H9 (cell line): ENCODE measurements at regions not wholly inside any gene's neighbourhood (a gene's known extent, or its start where the extent isn't known, plus 50 kb on each side); places are given as distances from the start of the nearest gene placed in this dataset.

Experiments used
- DNase-seq: peaks from one replicate; pipeline ENCODE4 v3.0.0-alpha.2; 2017
- H2AFZ ChIP-seq: one replicate; pipeline ENCODE4 v1.6.1; 2013; ENCODE audit warnings: mild to moderate bottlenecking, low read length, control low read depth, moderate library complexity
- H2AK5ac ChIP-seq: 2 replicates; pipeline ENCODE4 v1.6.1; 2013; ENCODE audit warnings: low read length, control low read depth, mixed read lengths; ENCODE audit not compliant: insufficient read length
- H2BK120ac ChIP-seq: one replicate; pipeline ENCODE4 v1.6.1; 2013; ENCODE audit warnings: low read depth, mild to moderate bottlenecking, low read length, control low read depth, inconsistent platforms; ENCODE audit not compliant: poor library complexity, severe bottlenecking
- H2BK12ac ChIP-seq: 2 replicates; pipeline ENCODE4 v1.6.1; 2013; ENCODE audit warnings: low read length, control low read depth, mixed read lengths, low read depth; ENCODE audit not compliant: insufficient read length
- H2BK15ac ChIP-seq: 2 replicates; pipeline ENCODE4 v1.6.1; 2013; ENCODE audit warnings: low read depth, low read length, control low read depth
- H2BK20ac ChIP-seq: one replicate; pipeline ENCODE4 v1.6.1; 2013; ENCODE audit warnings: low read depth, mild to moderate bottlenecking, low read length, control low read depth, inconsistent platforms; ENCODE audit not compliant: poor library complexity, severe bottlenecking
- H2BK5ac ChIP-seq: 2 replicates; pipeline ENCODE4 v1.6.1; 2013; ENCODE audit warnings: low read length, control low read depth, mixed read lengths; ENCODE audit not compliant: insufficient read length
- H3K14ac ChIP-seq: 2 replicates; pipeline ENCODE4 v1.6.1; 2013; ENCODE audit warnings: low read length, control low read depth; ENCODE audit not compliant: insufficient read depth
- H3K18ac ChIP-seq: 2 replicates; pipeline ENCODE4 v1.6.1; 2013; ENCODE audit warnings: low read depth, mild to moderate bottlenecking, mixed read lengths, low read length, control low read depth; ENCODE audit not compliant: insufficient read length
- H3K23ac ChIP-seq: 2 replicates; pipeline ENCODE4 v1.6.1; 2013; ENCODE audit warnings: low read length, control low read depth, mixed read lengths, low read depth; ENCODE audit not compliant: insufficient read length
- H3K23me2 ChIP-seq: 2 replicates; pipeline ENCODE4 v1.6.1; 2013; ENCODE audit warnings: low read depth, mild to moderate bottlenecking, mixed read lengths, low read length, control low read depth; ENCODE audit not compliant: insufficient read length, poor library complexity, severe bottlenecking
- H3K27ac ChIP-seq: 2 replicates; pipeline ENCODE4 v1.5.1; 2013; ENCODE audit warnings: low read length, control low read depth, mixed read lengths, low read depth; ENCODE audit not compliant: insufficient read length
- H3K27me3 ChIP-seq: 2 replicates; pipeline ENCODE4 v1.6.1; 2013; ENCODE audit warnings: low read length, control low read depth, inconsistent platforms; ENCODE audit not compliant: insufficient read depth
- H3K4ac ChIP-seq: 2 replicates; pipeline ENCODE4 v1.6.1; 2013; ENCODE audit warnings: low read depth, mild to moderate bottlenecking, control low read depth, inconsistent platforms, low read length, moderate library complexity
- H3K4me1 ChIP-seq: 2 replicates; pipeline ENCODE4 v1.6.1; 2013; ENCODE audit warnings: low read length, control low read depth, inconsistent platforms; ENCODE audit not compliant: insufficient read depth
- H3K4me2 ChIP-seq: 2 replicates; pipeline ENCODE4 v1.6.1; 2013; ENCODE audit warnings: low read length, control low read depth, mixed read lengths; ENCODE audit not compliant: insufficient read length, insufficient read depth
- H3K56ac ChIP-seq: 2 replicates; pipeline ENCODE4 v1.6.1; 2013; ENCODE audit warnings: low read depth, mild to moderate bottlenecking, mixed read lengths, low read length, control low read depth; ENCODE audit not compliant: insufficient read length
- H3K79me1 ChIP-seq: 2 replicates; pipeline ENCODE4 v1.6.1; 2013; ENCODE audit warnings: low read depth, mild to moderate bottlenecking, moderate library complexity, low read length, control low read depth, inconsistent platforms; ENCODE audit not compliant: insufficient read depth, poor library complexity, severe bottlenecking
- H3K79me2 ChIP-seq: 2 replicates; pipeline ENCODE4 v1.6.1; 2013; ENCODE audit warnings: low read length, control low read depth, inconsistent platforms; ENCODE audit not compliant: insufficient read depth
- H3K9ac ChIP-seq: 2 replicates; pipeline ENCODE4 v1.6.1; 2013; ENCODE audit warnings: low read length, control low read depth, mixed read lengths; ENCODE audit not compliant: insufficient read length; ENCODE audit errors: extremely low read depth
- H3K9me3 ChIP-seq: one replicate; pipeline ENCODE4 v1.6.1; 2013; ENCODE audit warnings: low read depth, low read length, inconsistent platforms; ENCODE audit not compliant: control insufficient read depth
- H3T11ph ChIP-seq: one replicate; pipeline ENCODE4 v1.6.1; 2013; ENCODE audit warnings: mild to moderate bottlenecking, low read length, control low read depth, inconsistent platforms
- H4K20me1 ChIP-seq: one replicate; pipeline ENCODE4 v1.6.1; 2013; ENCODE audit not compliant: control insufficient read depth, insufficient read length, insufficient read depth
- H4K5ac ChIP-seq: 2 replicates; pipeline ENCODE4 v1.6.1; 2013; ENCODE audit warnings: low read depth, mild to moderate bottlenecking, mixed read lengths, low read length, control low read depth; ENCODE audit not compliant: insufficient read length
- H4K8ac ChIP-seq: replicated peaks from 2 replicates; pipeline ENCODE4 v1.6.1; 2013; ENCODE audit warnings: low read length, control low read depth, mixed read lengths, low read depth; ENCODE audit not compliant: insufficient read length
- H4K91ac ChIP-seq: 2 replicates; pipeline ENCODE4 v1.6.1; 2013; ENCODE audit warnings: low read depth, mild to moderate bottlenecking, moderate library complexity, mixed read lengths, low read length, control low read depth; ENCODE audit not compliant: insufficient read length
- H3K27ac Mint-ChIP-seq, 3 experiments: 2 replicates in 2 of 3; 3 replicates in 1 of 3; pipeline ENCODE4 v1.8.0; 2020 to 2021; ENCODE audit warnings: mixed read lengths in 3 of 3, mild to moderate bottlenecking in 1 of 3, moderate library complexity in 1 of 3
- H3K27me3 Mint-ChIP-seq: 2 replicates; pipeline ENCODE4 v1.8.0; 2021; ENCODE audit warnings: low read depth, mild to moderate bottlenecking, moderate library complexity, mixed read lengths
- H3K36me3 Mint-ChIP-seq, 3 experiments: 2 replicates in 2 of 3; 3 replicates in 1 of 3; pipeline ENCODE4 v1.8.0; 2020 to 2021; ENCODE audit warnings: low read depth in 3 of 3, mixed read lengths in 3 of 3; ENCODE audit not compliant: insufficient read depth in 1 of 3
- H3K4me1 Mint-ChIP-seq, 2 experiments: 2 replicates each; pipeline ENCODE4 v1.8.0; 2020; ENCODE audit warnings: mixed read lengths in 2 of 2
- H3K4me3 Mint-ChIP-seq, 2 experiments: 2 replicates in 1 of 2; 3 replicates in 1 of 2; pipeline ENCODE4 v1.8.0; 2020 to 2021; ENCODE audit warnings: mild to moderate bottlenecking in 2 of 2, mixed read lengths in 2 of 2, moderate library complexity in 1 of 2
- H3K9me3 Mint-ChIP-seq, 2 experiments: 2 replicates in 1 of 2; 3 replicates in 1 of 2; pipeline ENCODE4 v1.8.0; 2020; ENCODE audit warnings: mild to moderate bottlenecking in 2 of 2, mixed read lengths in 2 of 2, moderate library complexity in 1 of 2
- CTCF ChIP-seq: fragments of 200-600 bp; sonication (generic); conservative IDR thresholded peaks from 3 replicates; pipeline ENCODE4 v1.8.0; 2021; ENCODE audit warnings: antibody characterized with exemption, mild to moderate bottlenecking

- no peaks in the 10 kb centered on the region for H3K9me3 ChIP-seq
- H3K36me3 Mint-ChIP-seq: no peaks in the 10 kb centered on the region; a peak in 1 of 7 replicates
- H3K14ac ChIP-seq: no peak overlapping the region
- no peak overlapping the region for H2BK12ac ChIP-seq
- no peaks in the 10 kb centered on the region for H3K79me2 ChIP-seq
- H4K91ac ChIP-seq: no peak overlapping the region
- H2BK15ac ChIP-seq: no peak overlapping the region
- no peak overlapping the region for H3K56ac ChIP-seq
- no peaks in the 10 kb centered on the region for H3K9me3 Mint-ChIP-seq
- no peak overlapping the region for H2AFZ ChIP-seq
- TF ChIP-seq CTCF: no peak
- H2BK120ac ChIP-seq: no peak overlapping the region
- no peak overlapping the region for H3K4ac ChIP-seq
- H3K4me1 Mint-ChIP-seq: peaks cover 21 to 25% of the 10 kb centered on the region in 2 experiments
- H4K8ac ChIP-seq: no peak overlapping the region
- no peaks in the 10 kb centered on the region for H3K27me3 Mint-ChIP-seq
- no peaks in the 10 kb centered on the region for H3K27me3 ChIP-seq
- H3K27ac ChIP-seq: no peak overlapping the region
- H3K18ac ChIP-seq: no peak overlapping the region
- H2BK5ac ChIP-seq: no peak overlapping the region
- no peaks in the 10 kb centered on the region for H3K79me1 ChIP-seq
- H4K5ac ChIP-seq: no peak overlapping the region
- no peak overlapping the region for H3K4me3 Mint-ChIP-seq
- peak overlapping the region in 1 of 3 experiments; percentile 13; a peak in 2 of 7 replicates for H3K27ac Mint-ChIP-seq
- no peak overlapping the region for H3K4me2 ChIP-seq
- no peak overlapping the region for H2BK20ac ChIP-seq
- H3T11ph ChIP-seq: no peak overlapping the region
- H3K4me1 ChIP-seq: peaks cover 2% of the 10 kb centered on the region; the same call in 1 of the 2 replicates
- no peaks in the 10 kb centered on the region for H4K20me1 ChIP-seq
- H3K23ac ChIP-seq: no peak overlapping the region
- H2AK5ac ChIP-seq: no peak overlapping the region
- DNase-seq: no peak
- H3K23me2 ChIP-seq: no peaks in the 10 kb centered on the region
- H3K9ac ChIP-seq: no peak overlapping the region
Observed at GRCh38 chr17:52451294-52451861, 292.9 kb upstream of the CA10 start.
